ENCODE measurements at regions not wholly inside any gene's neighbourhood (a gene's known extent, or its start where the extent isn't known, plus 50 kb on each side); places are given as distances from the start of the nearest gene placed in this dataset.

- no peak for TF ChIP-seq CTCF (IDR thresholded peaks at IDR 0.05 in 2 of 3, conservative IDR thresholded peaks at IDR 0.05 in 1 of 3; ENCODE audit: borderline replicate concordance in 1 of 3, insufficient read depth in 1 of 3, low read depth in 2 of 3, low read length in 2 of 3)
- TF ChIP-seq JUND (IDR thresholded peaks at IDR 0.05): no peak
- no peak for TF ChIP-seq ELF1 (IDR thresholded peaks at IDR 0.05; ENCODE audit: borderline replicate concordance, low read depth)
- no peak for TF ChIP-seq CBX3 (IDR thresholded peaks at IDR 0.05; ENCODE audit: low read depth)
- no peak for TF ChIP-seq POLR2A (IDR thresholded peaks at IDR 0.05; ENCODE audit: borderline replicate concordance, extremely low read depth, insufficient read depth, insufficient read length)
- TF ChIP-seq EGR1 (IDR thresholded peaks at IDR 0.05; ENCODE audit: low read depth): no peak
- no peak for TF ChIP-seq ATF3 (IDR thresholded peaks at IDR 0.05)
These were observed 176.9 kb downstream of the RFPL4B start (continued) for GRCh38 chr6:112524071-112524470.

GRCh38 chr6:112525749-112526148 lies 178.6 kb downstream of the RFPL4B start:
- Histone ChIP-seq H3K27ac (ENCODE audit: low read depth, low read length) (no peak overlapping the region), H3K36me3 (ENCODE audit: control insufficient read depth in 1 of 2, insufficient read depth in 2 of 2, low read length in 2 of 2) (no peaks in the 10 kb centered on the region), H3K4me1 (ENCODE audit: control insufficient read depth in 1 of 2, insufficient read depth in 2 of 2, low read length in 2 of 2) (no peaks in the 10 kb centered on the region), H3K4me3 (replicated peaks in 1 of 2; ENCODE audit: low read depth in 1 of 2, low read length in 2 of 2) (no peak overlapping the region), H2AFZ (ENCODE audit: low read depth, low read length, poor library complexity, severe bottlenecking) (no peak overlapping the region), H3K79me2 (ENCODE audit: insufficient read depth, low read length) (no peaks in the 10 kb centered on the region), H3K9ac (ENCODE audit: low read length) (no peak overlapping the region), H3K9me3 (ENCODE audit: control insufficient read depth in 1 of 2, insufficient read depth in 1 of 2, low read depth in 1 of 2, low read length in 2 of 2) (no peaks in the 10 kb centered on the region), H4K20me1 (ENCODE audit: insufficient read depth) (no peaks in the 10 kb centered on the region), H3K27me3 (ENCODE audit: insufficient read depth, low read length) (no peaks in the 10 kb centered on the region), H3K4me2 (ENCODE audit: low read length) (no peak overlapping the region), H3K9me2 (ENCODE audit: insufficient read depth) (no peaks in the 10 kb centered on the region)
- intact Hi-C loops (cut with micrococcal nuclease): no loop called here
- CTCF ChIA-PET: no interaction called here
- POLR2A ChIA-PET: no interaction called here
- ATAC-seq: no peak
- no TSS peak for BruUV-seq (replicated peaks)
- RAD21 ChIA-PET (ENCODE audit: low non-redundant PET in 1 of 2, low total read pairs in 2 of 2, uncharacterized antibody in 2 of 2, unreplicated experiment in 2 of 2): no interaction called here
- no peak for TF ChIP-seq SIN3A (IDR thresholded peaks at IDR 0.05; ENCODE audit: low read depth)
- no peak for TF ChIP-seq ELF1 (IDR thresholded peaks at IDR 0.05; ENCODE audit: borderline replicate concordance, low read depth)
- TF ChIP-seq REST (IDR thresholded peaks at IDR 0.05; ENCODE audit: low read depth): no peak
- TF ChIP-seq EZH2phosphoT487 (IDR thresholded peaks at IDR 0.05; ENCODE audit: borderline replicate concordance): no peak
- TF ChIP-seq JUND (IDR thresholded peaks at IDR 0.05): no peak
- no peak for TF ChIP-seq MAX (IDR thresholded peaks at IDR 0.05)
- TF ChIP-seq EGR1 (IDR thresholded peaks at IDR 0.05; ENCODE audit: low read depth): no peak
- no peak for TF ChIP-seq CBX3 (IDR thresholded peaks at IDR 0.05; ENCODE audit: low read depth)
- TF ChIP-seq ZNF274 (IDR thresholded peaks at IDR 0.05; ENCODE audit: low read depth, low read length): no peak
- no peak for TF ChIP-seq CEBPB (IDR thresholded peaks at IDR 0.05; ENCODE audit: low read depth)
- no peak for TF ChIP-seq ATF3 (IDR thresholded peaks at IDR 0.05)
- TF ChIP-seq TCF7L2 (IDR thresholded peaks at IDR 0.05; ENCODE audit: borderline replicate concordance, extremely low read depth, insufficient read depth, insufficient read length): no peak
- TF ChIP-seq RAD21 (IDR thresholded peaks at IDR 0.05; ENCODE audit: low read depth): no peak
- TF ChIP-seq ZBTB33 (IDR thresholded peaks at IDR 0.05; ENCODE audit: extremely low read depth, insufficient replicate concordance, low read length): no peak
- TF ChIP-seq POLR2AphosphoS5 (IDR thresholded peaks at IDR 0.05; ENCODE audit: low read depth, low read length): no peak
- TF ChIP-seq SRF (IDR thresholded peaks at IDR 0.05; ENCODE audit: low read depth): no peak
- no peak for DNase-seq (ENCODE audit: low read depth, low spot score)
